Body of pancreas (tissue), 4 donors: ENCODE measurements at regions not wholly inside any gene's neighbourhood (a gene's known extent, or its start where the extent isn't known, plus 50 kb on each side); places are given as distances from the start of the nearest gene placed in this dataset.
"Not testable (repeated sequence)": the region's sequence is repeated elsewhere in the genome, so short reads cannot be mapped to it uniquely, and the experiment has no call there.

Experiments
- ATAC-seq: fragments of 150-250 bp; one replicate; pipeline ENCODE4 v1.9.1; 2016
- DNase-seq, 4 donors: peaks; one replicate each; pipeline ENCODE4 v3.0.0-alpha.2; 2019
- H3K27ac ChIP-seq, 4 donors: fragments of 200-600 bp; sonication (generic); 1 replicate in 3 of 4; 2 replicates in 1 of 4; pipeline versions ENCODE4 v1.5.1 to v1.6.1; 2016 to 2019; ENCODE audit warnings: mild to moderate bottlenecking in 1 of 4, mixed read lengths in 1 of 4, moderate library complexity in 1 of 4
- H3K27me3 ChIP-seq, 2 donors: fragments of 200-600 bp; sonication (generic); one replicate each; pipeline ENCODE4 v1.6.0; 2016; ENCODE audit warnings: mild to moderate bottlenecking in 1 of 2
- H3K36me3 ChIP-seq, 2 donors: fragments of 200-600 bp; sonication (generic); replicated peaks in 1 of 2; 2 replicates each; pipeline ENCODE4 v1.5.1; 2016; ENCODE audit warnings: low read depth in 2 of 2; ENCODE audit not compliant: insufficient read depth in 1 of 2
- H3K4me1 ChIP-seq: fragments of 200-600 bp; sonication (generic); one replicate; pipeline ENCODE4 v1.6.0; 2016
- H3K4me3 ChIP-seq, 2 donors: fragments of 200-600 bp; sonication (generic); 1 replicate in 1 of 2; 2 replicates in 1 of 2; pipeline ENCODE4 v1.5.1; 2016 to 2019
- H3K9me3 ChIP-seq, 3 donors: fragments of 200-600 bp; sonication (generic); 1 replicate in 2 of 3; 2 replicates in 1 of 3; pipeline ENCODE4 v1.5.1; 2016
- POLR2A ChIP-seq, 3 donors: fragments of 450-650 bp; IDR thresholded peaks; one replicate each; pipeline ENCODE4 v1.6.1; 2016; ENCODE audit warnings: antibody characterized with exemption in 3 of 3, mild to moderate bottlenecking in 2 of 3
- WGBS, 2 donors: methylation state at CpG; one replicate each; pipeline ENCODE4 v1.1.5; 2017; 5-methylcytosine and 5-hydroxymethylcytosine counted together
- intact Hi-C: fragments of 100-400 bp; cut with DNase I; formaldehyde crosslinking; loops from one replicate; pipeline ENCODE4 v1.15.1; 2023
- TF ChIP-seq, protein P1 (sequence below), 7 experiments: fragments of 450-650 bp in 4 of 7; fragments of 200-600 bp in 3 of 7; sonication (generic) in 3 of 7; IDR thresholded peaks; one replicate each; pipeline ENCODE4 v1.5.1; 2016 to 2019; ENCODE audit warnings: antibody characterized with exemption in 7 of 7

DNA sequence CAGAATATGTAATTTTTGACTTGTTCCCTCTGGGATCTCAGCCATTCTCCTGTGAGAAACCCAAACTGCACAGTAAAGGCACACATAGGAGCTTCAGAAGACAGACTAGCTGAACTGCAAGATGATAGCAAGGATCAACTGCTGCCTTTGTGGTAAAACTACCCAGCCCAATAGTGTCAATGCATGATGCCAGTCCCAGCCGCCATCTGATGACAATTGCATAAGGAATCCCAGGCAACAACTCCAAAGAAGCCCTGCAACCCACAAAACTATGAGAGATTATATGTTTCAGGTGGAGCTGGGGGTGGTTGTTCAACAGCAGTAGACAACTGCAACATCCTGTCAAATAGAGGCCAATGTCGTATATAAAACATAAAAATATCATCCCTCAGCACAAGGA, 192.4 kb upstream of the ARPP21 start:
- H3K4me3 ChIP-seq, result no peak overlapping the region

DNA sequence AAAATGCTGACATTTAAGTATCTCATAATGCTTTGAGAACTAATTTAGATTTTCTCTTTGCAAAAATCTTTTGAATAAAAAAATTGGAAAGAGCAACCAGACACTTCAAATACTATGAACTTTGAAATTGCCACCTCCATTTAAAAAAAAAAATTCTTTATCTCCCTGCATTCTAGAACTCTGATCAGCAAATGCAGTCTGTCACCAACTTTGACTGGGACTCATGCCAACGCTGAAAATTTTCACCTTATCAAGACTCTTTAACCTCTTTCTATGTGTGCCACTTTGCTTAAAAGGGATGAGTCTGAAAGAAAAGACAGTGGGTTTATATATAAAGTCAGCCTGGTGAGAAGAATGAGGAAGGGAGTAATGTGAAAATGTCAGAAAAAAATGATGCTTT, 191.2 kb upstream of the ARPP21 start:
- Histone ChIP-seq H3K36me3 (no peaks in the 10 kb centered on the region), H3K27me3 (no peaks in the 10 kb centered on the region), H3K9me3 (no peaks in the 10 kb centered on the region), H3K4me3 (no peak overlapping the region), H3K27ac (no peak overlapping the region), H3K4me1 (no peaks in the 10 kb centered on the region)
- no peak for TF ChIP-seq POLR2A (IDR thresholded peaks at IDR 0.05)
- TF ChIP-seq, protein P1, sequence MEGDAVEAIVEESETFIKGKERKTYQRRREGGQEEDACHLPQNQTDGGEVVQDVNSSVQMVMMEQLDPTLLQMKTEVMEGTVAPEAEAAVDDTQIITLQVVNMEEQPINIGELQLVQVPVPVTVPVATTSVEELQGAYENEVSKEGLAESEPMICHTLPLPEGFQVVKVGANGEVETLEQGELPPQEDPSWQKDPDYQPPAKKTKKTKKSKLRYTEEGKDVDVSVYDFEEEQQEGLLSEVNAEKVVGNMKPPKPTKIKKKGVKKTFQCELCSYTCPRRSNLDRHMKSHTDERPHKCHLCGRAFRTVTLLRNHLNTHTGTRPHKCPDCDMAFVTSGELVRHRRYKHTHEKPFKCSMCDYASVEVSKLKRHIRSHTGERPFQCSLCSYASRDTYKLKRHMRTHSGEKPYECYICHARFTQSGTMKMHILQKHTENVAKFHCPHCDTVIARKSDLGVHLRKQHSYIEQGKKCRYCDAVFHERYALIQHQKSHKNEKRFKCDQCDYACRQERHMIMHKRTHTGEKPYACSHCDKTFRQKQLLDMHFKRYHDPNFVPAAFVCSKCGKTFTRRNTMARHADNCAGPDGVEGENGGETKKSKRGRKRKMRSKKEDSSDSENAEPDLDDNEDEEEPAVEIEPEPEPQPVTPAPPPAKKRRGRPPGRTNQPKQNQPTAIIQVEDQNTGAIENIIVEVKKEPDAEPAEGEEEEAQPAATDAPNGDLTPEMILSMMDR (IDR thresholded peaks at IDR 0.05), result no peak
- 5 to 27% methylated on average over 1 of the region's 1 CpG for WGBS, 2 donors
- intact Hi-C loops, result no loop called here
- no peak for ATAC-seq
- no peak for DNase-seq

More for the DNA sequence above, 192.4 kb upstream of the ARPP21 start:
- H3K9me3 ChIP-seq, result no peaks in the 10 kb centered on the region
- ATAC-seq (no peak), DNase-seq (no peak)
- no peaks in the 10 kb centered on the region for H3K4me1 ChIP-seq
- intact Hi-C loops, result no loop called here
- H3K27me3 ChIP-seq, result no peaks in the 10 kb centered on the region
- no peaks in the 10 kb centered on the region for H3K36me3 ChIP-seq
- TF ChIP-seq, protein P1 (IDR thresholded peaks at IDR 0.05), result no peak
- TF ChIP-seq POLR2A (IDR thresholded peaks at IDR 0.05), result no peak
- no peak overlapping the region for H3K27ac ChIP-seq
- 63 to 73% methylated on average over 2 of the region's 2 CpGs for WGBS, 2 donors

DNA sequence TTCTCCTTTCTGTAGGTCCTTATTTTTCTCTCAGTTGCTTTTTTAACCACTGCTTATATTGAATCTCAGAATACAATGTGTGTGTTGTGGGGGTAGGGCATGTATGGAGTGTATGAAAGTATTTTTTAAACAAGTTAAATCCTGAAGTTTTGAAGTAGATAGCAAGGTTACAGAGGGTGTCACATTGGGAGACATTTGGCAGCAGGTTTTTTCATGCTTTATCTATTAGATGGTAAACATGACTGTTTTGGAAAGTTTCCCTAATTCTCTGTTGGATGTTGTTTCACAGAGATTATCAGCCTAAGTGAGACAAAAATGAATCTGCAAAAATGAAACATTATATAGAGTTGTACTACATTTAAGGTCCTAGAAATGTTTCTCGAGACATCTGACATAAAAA, 190.6 kb upstream of the ARPP21 start:
- no peaks in the 10 kb centered on the region for H3K4me1 ChIP-seq
- WGBS, 2 donors, result 59 to 62% methylated on average over 1 of the region's 1 CpG

DNA sequence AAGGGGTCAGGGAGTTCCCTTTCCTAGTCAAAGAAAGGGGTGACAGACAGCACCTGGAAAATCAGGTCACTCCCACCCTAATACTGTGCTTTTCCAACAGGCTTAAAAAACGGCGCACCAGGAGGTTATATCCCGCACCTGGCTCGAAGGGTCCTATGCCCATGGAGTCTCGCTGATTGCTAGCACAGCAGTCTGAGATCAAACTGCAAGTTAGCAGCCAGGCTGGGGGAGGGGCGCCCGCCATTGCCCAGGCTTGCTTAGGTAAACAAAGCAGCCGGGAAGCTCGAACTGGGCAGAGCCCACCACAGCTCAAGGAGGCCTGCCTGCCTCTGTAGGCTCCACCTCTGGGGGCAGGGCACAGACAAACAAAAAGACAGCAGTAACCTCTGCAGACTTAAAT, 184.5 kb upstream of the ARPP21 start:
- DNase-seq, H3K36me3 ChIP-seq, H3K9me3 ChIP-seq, intact Hi-C loops, ATAC-seq, H3K27me3 ChIP-seq, H3K27ac ChIP-seq, H3K4me1 ChIP-seq, H3K4me3 ChIP-seq: not testable (repeated sequence)
- WGBS, 2 donors, result 72 to 100% methylated on average over 3 to 9 of the region's 9 CpGs

More for the DNA sequence above, 190.6 kb upstream of the ARPP21 start:
- Histone ChIP-seq H3K36me3 (no peaks in the 10 kb centered on the region), H3K27ac (no peak overlapping the region), H3K9me3 (no peaks in the 10 kb centered on the region), H3K4me3 (no peak overlapping the region), H3K27me3 (no peaks in the 10 kb centered on the region)
- TF ChIP-seq, protein P1 (IDR thresholded peaks at IDR 0.05), result no peak
- TF ChIP-seq POLR2A (IDR thresholded peaks at IDR 0.05), result no peak
- ATAC-seq, result no peak
- intact Hi-C loops, result no loop called here
- DNase-seq, result no peak

DNA sequence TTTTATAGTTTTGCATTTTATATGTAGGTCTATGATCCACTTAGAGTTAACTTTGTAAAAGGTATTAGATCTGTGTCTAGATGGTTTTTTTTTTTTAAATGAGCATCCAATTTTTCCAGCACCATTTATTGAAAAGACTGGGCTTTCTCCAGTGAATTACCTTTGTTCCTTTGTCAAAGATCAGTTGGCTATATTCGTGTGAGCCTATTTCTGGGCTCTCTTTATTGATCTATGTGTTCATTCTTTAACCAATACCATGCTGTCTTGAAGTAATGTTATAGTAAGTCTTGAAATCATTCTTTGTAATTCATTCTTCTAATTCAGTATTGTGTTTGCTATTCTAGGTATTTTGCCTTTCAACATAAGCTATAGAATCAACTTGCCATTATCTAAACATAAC, 165.4 kb upstream of the ARPP21 start:
- no peaks in the 10 kb centered on the region for H3K27me3 ChIP-seq
- no peak overlapping the region for H3K27ac ChIP-seq
- H3K4me3 ChIP-seq, result no peak overlapping the region
- no peaks in the 10 kb centered on the region for H3K9me3 ChIP-seq
- H3K36me3 ChIP-seq, result no peaks in the 10 kb centered on the region
- no peak for DNase-seq
- ATAC-seq, result no peak
- TF ChIP-seq POLR2A (IDR thresholded peaks at IDR 0.05), result no peak
- TF ChIP-seq, protein P1 (IDR thresholded peaks at IDR 0.05), result no peak
- H3K4me1 ChIP-seq, result no peaks in the 10 kb centered on the region
- 3 to 13% methylated on average over 1 of the region's 1 CpG for WGBS, 2 donors
- intact Hi-C loops, result no loop called here

DNA sequence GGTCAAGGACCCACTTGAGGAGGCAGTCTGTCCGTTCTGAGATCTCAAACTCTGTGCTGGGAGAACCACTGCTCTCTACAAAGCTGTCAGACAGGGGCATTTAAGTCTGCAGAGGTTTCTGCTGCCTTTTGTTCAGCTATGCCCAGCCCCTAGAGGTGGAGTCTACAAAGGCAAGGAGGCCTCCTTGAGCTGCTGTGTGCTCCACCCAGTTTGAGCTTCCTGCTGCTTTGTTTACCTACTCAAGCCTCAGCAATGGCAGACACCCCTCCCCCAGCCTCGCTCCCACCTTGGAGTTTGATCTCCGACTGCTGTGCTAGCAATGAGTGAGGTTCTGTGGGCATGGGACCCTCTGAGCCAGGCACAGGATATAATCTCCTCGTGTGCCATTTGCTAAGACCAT, 156.8 kb upstream of the ARPP21 start:
- H3K9me3 ChIP-seq, H3K27me3 ChIP-seq, H3K4me3 ChIP-seq, DNase-seq, ATAC-seq, H3K27ac ChIP-seq, intact Hi-C loops, H3K36me3 ChIP-seq, H3K4me1 ChIP-seq: not testable (repeated sequence)
- WGBS, 2 donors, result 62 to 64% methylated on average over 3 to 4 of the region's 4 CpGs
